NB4 (cell line): ENCODE measurements at regions not wholly inside any gene's neighbourhood (a gene's known extent, or its start where the extent isn't known, plus 50 kb on each side); places are given as distances from the start of the nearest gene placed in this dataset.

Source experiments
- DNase-seq: peaks from one replicate; pipeline ENCODE4 v3.0.0; 2010; ENCODE audit warnings: low read depth
- H3K4me3 ChIP-seq: one replicate; pipeline ENCODE4 v1.5.1; 2011; ENCODE audit warnings: mild to moderate bottlenecking, low read depth, low read length, moderate library complexity
- CTCF ChIP-seq: IDR thresholded peaks from one replicate; pipeline ENCODE4 v1.5.1; 2012; ENCODE audit warnings: low read depth, low read length
- MAX ChIP-seq: IDR thresholded peaks from 2 replicates; pipeline ENCODE4 v1.6.1; 2011; ENCODE audit warnings: low read depth, low read length
- MYC ChIP-seq: IDR thresholded peaks from 2 replicates; pipeline ENCODE4 v1.6.1; 2011; ENCODE audit warnings: low read depth, low read length
- POLR2A ChIP-seq: IDR thresholded peaks from 2 replicates; pipeline ENCODE4 v1.6.1; 2011; ENCODE audit warnings: mild to moderate bottlenecking; ENCODE audit not compliant: insufficient read length; ENCODE audit errors: extremely low read depth

GRCh38 chr3:22745321-22745720, 457.8 kb upstream of the UBE2E2 start:
- TF ChIP-seq CTCF (no peak), MAX (no peak), POLR2A (no peak), MYC (no peak)
- no peak for DNase-seq
- H3K4me3 ChIP-seq: no peak overlapping the region

- no peak for DNase-seq
- no peak overlapping the region for H3K4me3 ChIP-seq
- TF ChIP-seq CTCF (no peak), POLR2A (no peak), MYC (no peak), MAX (no peak)
These were observed 456.9 kb upstream of the UBE2E2 start for GRCh38 chr3:22746221-22746620.

GRCh38 chr3:22748453-22749045, 454.6 kb upstream of the UBE2E2 start:
- no peak for TF ChIP-seq POLR2A
- TF ChIP-seq MAX: no peak
- no peak for TF ChIP-seq MYC
- TF ChIP-seq CTCF: no peak
- DNase-seq: no peak

GRCh38 chr3:22759636-22760310, 443.4 kb upstream of the UBE2E2 start:
- no peak for DNase-seq
- H3K4me3 ChIP-seq: no peak overlapping the region
- no peak for TF ChIP-seq MAX
- no peak for TF ChIP-seq POLR2A
- no peak for TF ChIP-seq CTCF
- no peak for TF ChIP-seq MYC

More at GRCh38 chr3:22748453-22749045, 454.6 kb upstream of the UBE2E2 start:
- H3K4me3 ChIP-seq: no peak overlapping the region

DNA sequence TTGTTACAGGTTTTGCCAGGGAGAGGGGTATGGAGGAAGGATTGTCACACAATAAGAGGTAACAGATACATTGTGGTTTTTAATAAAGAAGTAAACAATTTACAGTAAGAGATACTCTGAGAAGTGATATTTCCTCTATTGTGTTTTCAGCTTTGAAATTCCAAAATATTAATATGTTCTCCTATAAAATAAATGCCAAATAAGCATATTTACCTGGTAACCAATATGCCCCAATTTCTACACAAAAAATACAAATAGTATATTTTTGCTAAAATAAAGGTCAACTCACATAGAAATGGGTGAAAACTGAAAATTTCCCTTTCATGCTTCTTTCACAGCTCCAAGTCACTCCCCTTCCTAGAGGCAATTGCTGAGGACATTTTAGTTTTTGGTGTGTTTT, 437.4 kb upstream of the UBE2E2 start:
- H3K4me3 ChIP-seq: no peak overlapping the region
- no peak for TF ChIP-seq POLR2A
- DNase-seq: no peak

DNA sequence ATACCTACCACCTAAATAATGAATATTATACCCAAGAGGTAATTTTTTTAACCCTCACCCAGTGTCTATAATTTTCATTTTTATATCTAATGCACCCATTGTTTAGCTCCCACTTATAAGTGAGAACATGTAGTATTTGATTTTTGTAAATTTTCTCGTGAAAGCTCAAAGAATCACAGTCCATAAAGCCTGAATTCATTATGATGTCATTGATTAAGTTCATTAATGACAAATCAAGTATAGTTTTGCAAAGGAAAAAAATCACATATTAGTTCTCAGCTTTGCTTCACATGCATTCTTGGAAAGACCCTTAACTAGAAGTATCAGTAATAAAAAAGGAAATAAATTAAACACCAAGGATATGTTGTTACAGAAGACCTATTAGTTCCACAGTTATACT, 425.3 kb upstream of the UBE2E2 start:
- TF ChIP-seq MYC: no peak
- TF ChIP-seq POLR2A: no peak
- TF ChIP-seq MAX: no peak
- TF ChIP-seq CTCF: no peak
- H3K4me3 ChIP-seq: no peak overlapping the region
- no peak for DNase-seq
